GM12878 (cell line): ENCODE measurements at regions not wholly inside any gene's neighbourhood (a gene's known extent, or its start where the extent isn't known, plus 50 kb on each side); places are given as distances from the start of the nearest gene placed in this dataset.

Experiments used
- BCL11A ChIP-seq: IDR thresholded peaks from 2 replicates; pipeline ENCODE4 v1.6.1; 2011; ENCODE audit warnings: low read depth, low read length
- BMI1 ChIP-seq: fragments of 450-650 bp; IDR thresholded peaks from 2 replicates; pipeline ENCODE4 v1.6.1; 2016; ENCODE audit warnings: mild to moderate bottlenecking, moderate library complexity, borderline replicate concordance
- CHD1 ChIP-seq: IDR thresholded peaks from 2 replicates; pipeline ENCODE4 v1.6.1; 2012; ENCODE audit warnings: low read depth, low read length, improper control_type of control experiment
- CHD4 ChIP-seq: fragments of 200-600 bp; sonication (generic); IDR thresholded peaks from 2 replicates; pipeline ENCODE4 v1.6.1; 2016; ENCODE audit warnings: mild to moderate bottlenecking
- NFXL1 ChIP-seq: fragments of 450-650 bp; IDR thresholded peaks from 2 replicates; pipeline ENCODE4 v1.6.1; 2017; ENCODE audit warnings: antibody characterized with exemption, mild to moderate bottlenecking, borderline replicate concordance
- PAX5 ChIP-seq: IDR thresholded peaks from 2 replicates; pipeline ENCODE4 v1.6.1; 2011; ENCODE audit warnings: low read depth, low read length, borderline replicate concordance
- POLR2A ChIP-seq: IDR thresholded peaks from 2 replicates; pipeline ENCODE4 v1.6.1; 2011; ENCODE audit warnings: low read depth, mild to moderate bottlenecking, low read length
- SUZ12 ChIP-seq: fragments of 200-600 bp; sonication (generic); IDR thresholded peaks from one replicate; pipeline ENCODE4 v1.6.1; 2018; ENCODE audit warnings: antibody characterized with exemption, mild to moderate bottlenecking; ENCODE audit not compliant: unreplicated experiment
- TAF1 ChIP-seq: IDR thresholded peaks from 2 replicates; pipeline ENCODE4 v1.6.1; 2011; ENCODE audit warnings: mild to moderate bottlenecking, low read depth, low read length, borderline replicate concordance
- ZNF592 ChIP-seq: fragments of 450-650 bp; IDR thresholded peaks from 2 replicates; pipeline ENCODE4 v1.6.1; 2017; ENCODE audit warnings: mild to moderate bottlenecking, moderate library complexity

- TF ChIP-seq POLR2A: no peak
- no peak for TF ChIP-seq CHD4
- no peak for TF ChIP-seq BCL11A
- no peak for TF ChIP-seq BMI1
- no peak for TF ChIP-seq TAF1
- TF ChIP-seq ZNF592: no peak
- no peak for TF ChIP-seq NFXL1
- no peak for TF ChIP-seq CHD1
- TF ChIP-seq PAX5: no peak
- TF ChIP-seq SUZ12: no peak
Measured at GRCh38 chr14:76651410-76652055, 109.7 kb upstream of the VASH1 start.
